ENCODE measurements at regions not wholly inside any gene's neighbourhood (a gene's known extent, or its start where the extent isn't known, plus 50 kb on each side); places are given as distances from the start of the nearest gene placed in this dataset.
A peak's percentile ranks its signal among the peaks of the same experiment; 100 is the strongest.
"Not testable (repeated sequence)": the region's sequence is repeated elsewhere in the genome, so short reads cannot be mapped to it uniquely, and the experiment has no call there.

GRCh38 chr2:125386074-125386473, 1269.9 kb upstream of the GYPC start:
- H3K4me3 ChIP-seq (ENCODE audit: low read length) = no peak overlapping the region
- TF ChIP-seq CTCF (conservative IDR thresholded peaks at IDR 0.05; ENCODE audit: low read length) = no peak
- no peak for DNase-seq (ENCODE audit: low read depth)

- no peak for DNase-seq (ENCODE audit: low read depth)
- no peak overlapping the region for H3K4me3 ChIP-seq (ENCODE audit: low read length)
- no peak for TF ChIP-seq CTCF (conservative IDR thresholded peaks at IDR 0.05; ENCODE audit: low read length)
These were observed 1258.3 kb upstream of the GYPC start for GRCh38 chr2:125397535-125398251.

- DNase-seq (ENCODE audit: low read depth) = no peak
- no peak for TF ChIP-seq CTCF (conservative IDR thresholded peaks at IDR 0.05; ENCODE audit: low read length)
- H3K4me3 ChIP-seq (ENCODE audit: low read length) = no peak overlapping the region
These were observed 1257.0 kb upstream of the GYPC start for GRCh38 chr2:125398738-125399524.

- H3K4me3 ChIP-seq (ENCODE audit: low read length) = no peak overlapping the region
- no peak for TF ChIP-seq CTCF (conservative IDR thresholded peaks at IDR 0.05; ENCODE audit: low read length)
- DNase-seq (ENCODE audit: low read depth) = peak; percentile 83
These were observed 1250.1 kb upstream of the GYPC start for GRCh38 chr2:125405816-125406215.

- DNase-seq (ENCODE audit: low read depth) = no peak
- no peak for TF ChIP-seq CTCF (conservative IDR thresholded peaks at IDR 0.05; ENCODE audit: low read length)
- H3K4me3 ChIP-seq (ENCODE audit: low read length) = no peak overlapping the region
These were observed 1247.0 kb upstream of the GYPC start for GRCh38 chr2:125408874-125409538.

GRCh38 chr2:125418483-125418882, 1237.5 kb upstream of the GYPC start:
- no peak for DNase-seq (ENCODE audit: low read depth)
- TF ChIP-seq CTCF (conservative IDR thresholded peaks at IDR 0.05; ENCODE audit: low read length) = no peak
- H3K4me3 ChIP-seq (ENCODE audit: low read length) = no peak overlapping the region

- H3K4me3 ChIP-seq (ENCODE audit: low read length); DNase-seq (ENCODE audit: low read depth): not testable (repeated sequence)
These were observed 1233.7 kb upstream of the GYPC start for GRCh38 chr2:125422198-125422770.
